GM21526 (cell line): ENCODE measurements at regions not wholly inside any gene's neighbourhood (a gene's known extent, or its start where the extent isn't known, plus 50 kb on each side); places are given as distances from the start of the nearest gene placed in this dataset.

ENCODE experiments used
- ATAC-seq: cut with Tn5 transposase; IDR thresholded peaks from one replicate; pipeline ENCODE4 v1.9.1; 2021; ENCODE audit warnings: moderate library complexity; ENCODE audit not compliant: unreplicated experiment, low FRiP score

DNA sequence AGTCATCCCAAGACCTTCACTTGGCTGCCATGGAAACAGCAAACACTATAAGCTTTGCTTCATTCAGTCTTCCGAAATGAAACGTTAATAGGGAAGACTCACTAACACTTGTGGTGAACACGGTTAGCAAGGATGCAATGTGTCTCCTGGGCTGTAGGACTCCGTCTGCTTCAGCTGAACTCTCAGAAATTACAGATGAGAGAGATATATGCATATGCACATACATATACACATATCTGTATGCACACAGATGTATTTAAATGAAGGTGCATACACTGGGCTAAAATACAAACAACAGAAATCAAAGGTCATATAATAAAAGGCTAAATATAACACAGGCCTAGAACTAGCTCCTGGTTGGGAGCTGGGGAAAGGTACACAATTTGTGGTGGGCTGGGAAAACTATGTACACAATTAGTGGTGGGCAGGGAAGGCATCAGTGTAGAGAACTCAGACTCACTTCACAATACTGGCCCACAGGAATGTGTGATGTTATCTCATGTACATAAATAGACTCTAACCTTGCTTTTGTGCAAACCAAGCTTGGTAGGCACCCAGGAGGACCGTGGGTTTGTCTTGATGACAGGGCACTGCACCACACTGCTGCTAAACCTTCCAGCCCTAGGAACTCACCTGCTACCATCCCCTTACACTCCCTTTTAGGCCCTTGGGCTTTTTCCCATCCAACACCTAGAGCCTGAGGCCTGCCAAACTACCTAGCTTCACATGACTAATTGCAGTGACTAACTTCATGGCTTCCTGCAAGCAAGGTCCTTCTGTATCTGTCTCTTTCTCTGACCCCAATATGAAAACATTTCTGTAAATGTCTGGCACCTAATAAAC, 873.1 kb downstream of the NSUN3 start:
- no peak for ATAC-seq

DNA sequence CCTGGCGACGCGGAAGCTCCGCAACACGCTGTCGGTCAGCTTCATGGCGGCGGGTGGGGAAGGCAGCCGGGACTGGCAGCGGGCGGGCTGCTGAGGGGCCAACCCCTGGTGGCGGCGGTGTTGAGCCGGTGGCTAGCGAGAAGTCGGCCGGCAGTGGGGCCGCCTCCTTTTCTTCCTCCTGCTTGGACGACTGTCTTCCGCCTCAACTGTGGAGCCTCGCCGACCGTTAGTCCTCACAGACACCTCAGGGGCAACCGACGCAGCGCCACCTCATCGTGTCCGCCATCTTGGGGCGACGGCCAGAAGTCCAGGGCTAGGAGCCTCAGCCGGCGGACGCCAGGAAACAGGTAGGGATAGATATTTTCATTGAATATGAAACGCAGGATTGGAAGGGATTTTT, 875.1 kb downstream of the NSUN3 start:
- ATAC-seq = no peak

DNA sequence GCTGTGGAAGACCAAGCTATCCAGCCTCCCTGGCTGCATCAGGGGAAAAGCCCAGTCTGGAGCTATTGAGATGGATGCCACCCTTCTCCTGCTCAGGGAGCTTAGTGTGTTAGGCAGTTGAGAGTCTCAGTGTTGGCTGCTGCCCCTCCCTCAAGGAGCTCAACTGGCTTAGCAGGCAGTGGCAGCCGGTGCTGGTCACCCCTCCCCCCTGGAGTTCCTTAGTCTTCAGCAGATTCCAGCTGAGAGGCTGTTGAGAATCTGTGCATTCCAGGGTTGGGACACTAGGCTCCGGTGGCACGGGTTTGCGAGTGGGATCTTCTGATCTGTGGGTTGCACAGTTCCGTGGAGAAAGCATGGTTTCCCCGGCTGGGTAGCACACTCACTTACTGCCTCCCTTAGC, 883.8 kb downstream of the NSUN3 start:
- ATAC-seq = no peak

DNA sequence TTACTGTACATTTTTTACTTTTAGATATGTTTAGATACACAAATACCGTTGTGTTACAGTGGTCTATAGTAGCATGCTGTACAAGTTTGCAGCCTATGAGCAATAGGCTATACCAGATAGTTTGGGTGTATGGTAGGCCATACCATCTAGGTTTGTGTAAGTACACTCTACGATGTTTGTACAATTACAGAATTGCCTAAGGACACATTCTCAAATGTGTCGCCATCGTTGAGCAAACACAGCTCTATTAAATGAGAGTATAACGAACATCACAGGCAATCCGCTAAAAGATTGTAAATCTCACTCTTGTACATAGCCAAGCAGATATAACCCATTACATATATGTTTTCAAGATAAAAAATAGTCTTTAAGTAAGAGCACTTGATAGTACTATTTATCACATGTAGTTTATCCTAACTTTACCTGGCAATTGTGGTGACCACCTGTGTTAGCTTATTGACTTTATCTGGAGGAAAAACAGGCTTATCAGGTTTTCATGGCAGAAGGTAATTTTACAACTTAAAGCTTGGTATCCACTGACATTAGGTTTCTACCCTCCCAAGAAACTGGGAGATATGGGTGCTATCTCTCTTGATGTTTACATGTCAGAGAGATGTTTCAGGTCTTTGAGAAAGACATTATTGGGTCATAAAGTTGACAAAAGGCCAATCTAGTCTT, 898.7 kb downstream of the NSUN3 start:
- no peak for ATAC-seq

DNA sequence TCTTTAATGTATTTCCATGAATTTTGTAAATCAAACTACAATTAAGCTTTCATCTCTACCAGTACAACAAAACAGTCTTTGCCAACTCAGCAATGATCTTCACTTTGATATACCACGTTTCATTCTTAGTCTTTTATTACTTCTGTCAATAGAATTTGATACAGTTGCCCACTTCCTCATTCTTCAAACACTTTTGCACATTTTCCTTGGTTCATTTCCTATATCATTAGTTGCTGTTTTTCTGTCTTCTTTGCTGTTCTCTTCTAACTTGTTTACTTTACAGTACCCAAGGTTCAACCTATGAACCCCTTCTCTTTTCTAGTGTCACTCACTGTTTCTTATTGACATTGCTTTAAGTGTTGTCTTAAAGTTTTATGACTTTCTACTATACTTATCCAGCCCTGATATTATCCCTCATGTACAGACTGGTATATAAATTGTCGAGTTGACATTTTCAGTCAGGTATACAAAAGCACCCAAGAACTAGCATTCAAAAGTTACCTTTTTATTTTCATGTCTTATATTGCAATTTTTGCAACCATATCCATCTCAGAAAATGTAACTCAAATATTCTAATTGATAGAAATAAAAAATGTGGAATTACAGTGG, 903.1 kb downstream of the NSUN3 start:
- ATAC-seq = no peak

DNA sequence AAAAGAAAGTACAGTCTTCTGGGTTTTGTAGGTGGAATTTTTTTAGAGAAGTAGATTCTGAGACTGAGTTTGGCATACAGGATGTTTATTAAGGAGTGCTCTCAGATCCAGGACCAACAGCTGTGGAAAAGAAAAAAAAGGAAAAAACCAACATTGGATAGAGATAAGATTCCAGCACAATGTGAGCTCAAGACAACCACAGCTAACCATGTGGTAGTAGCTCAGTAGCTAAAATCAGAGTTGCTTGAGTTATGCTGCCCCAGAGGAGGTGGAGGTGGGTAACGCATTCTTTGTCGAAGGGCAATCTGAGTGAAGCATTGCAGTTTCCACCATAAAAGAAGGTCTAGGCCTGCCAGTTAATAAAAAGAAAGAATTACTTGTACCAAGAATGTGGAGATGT, 904.3 kb downstream of the NSUN3 start:
- no peak for ATAC-seq

DNA sequence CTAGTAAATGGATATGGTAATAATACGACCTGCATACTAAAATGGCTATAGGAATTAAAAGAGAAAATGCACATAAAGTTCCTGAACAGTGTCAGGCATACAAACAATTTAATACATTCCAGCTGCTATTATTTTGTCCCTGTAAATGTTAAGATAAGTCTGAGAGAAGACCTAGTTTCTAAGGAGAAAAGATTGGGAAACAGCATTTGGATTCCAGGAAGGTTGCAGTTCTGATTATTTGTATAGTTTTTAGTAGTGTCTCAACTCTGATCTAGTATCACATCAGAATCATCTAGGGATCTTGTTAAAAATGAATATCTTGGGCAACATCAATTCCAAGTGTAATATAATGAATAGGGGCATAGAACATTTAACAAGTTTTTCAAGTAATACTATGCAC, 905.7 kb downstream of the NSUN3 start:
- no peak for ATAC-seq

DNA sequence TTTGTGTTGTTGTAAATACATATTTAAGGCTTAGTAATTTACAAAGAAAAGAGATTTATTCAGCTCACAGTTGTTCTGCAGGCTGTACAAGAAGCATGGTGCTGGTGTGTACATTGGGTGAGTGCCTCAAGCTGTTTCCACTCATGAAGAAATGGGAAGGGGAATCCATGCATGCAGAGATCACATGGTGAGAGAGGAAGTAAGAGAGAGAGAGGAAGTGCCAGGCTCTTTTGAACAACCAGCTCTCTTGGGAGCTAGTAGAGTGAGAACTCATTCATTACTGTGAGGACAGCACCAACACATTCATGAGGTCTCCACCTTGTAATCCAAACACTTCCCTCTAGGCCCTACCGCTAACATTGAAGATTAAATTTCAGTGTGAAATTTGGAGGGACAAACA, 909.2 kb downstream of the NSUN3 start:
- no peak for ATAC-seq

DNA sequence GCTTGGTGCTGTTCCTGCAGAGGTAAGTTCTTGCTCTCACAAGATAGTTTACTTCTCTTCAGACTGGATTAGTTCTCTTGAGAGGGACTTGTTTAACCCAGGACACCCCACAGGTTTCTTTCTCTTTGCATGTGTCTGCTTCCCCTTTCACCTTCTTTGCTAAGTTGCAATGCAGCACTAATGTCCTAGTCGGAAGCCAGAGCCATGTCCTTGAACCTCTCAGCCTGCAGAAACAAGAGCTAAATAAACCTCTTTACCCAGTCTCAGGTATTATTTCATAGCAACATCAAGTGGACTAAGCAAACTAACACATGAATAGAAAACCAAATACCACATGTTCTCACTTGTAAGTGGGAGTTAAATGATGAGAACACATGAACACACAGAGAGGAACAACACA, 915.2 kb downstream of the NSUN3 start:
- ATAC-seq = no peak

DNA sequence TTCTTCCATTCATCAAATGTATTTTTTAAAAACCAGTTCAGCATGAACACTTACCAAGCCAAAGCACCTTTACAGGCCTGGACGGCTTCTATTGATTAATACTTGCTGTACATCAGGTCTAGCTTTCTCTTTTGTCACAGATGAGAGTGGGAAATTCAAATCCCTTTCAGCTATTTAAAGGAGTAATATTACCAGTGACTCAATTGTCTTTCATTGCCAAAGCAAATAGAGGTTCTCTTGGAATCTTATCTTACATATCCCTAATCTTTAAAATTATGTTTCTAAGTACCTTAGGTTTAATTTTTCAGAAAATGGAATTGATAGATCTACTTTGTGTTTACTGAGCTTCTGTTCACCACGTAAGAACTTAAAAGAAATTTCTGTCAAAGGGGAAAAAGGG, 922.9 kb downstream of the NSUN3 start:
- ATAC-seq = no peak

DNA sequence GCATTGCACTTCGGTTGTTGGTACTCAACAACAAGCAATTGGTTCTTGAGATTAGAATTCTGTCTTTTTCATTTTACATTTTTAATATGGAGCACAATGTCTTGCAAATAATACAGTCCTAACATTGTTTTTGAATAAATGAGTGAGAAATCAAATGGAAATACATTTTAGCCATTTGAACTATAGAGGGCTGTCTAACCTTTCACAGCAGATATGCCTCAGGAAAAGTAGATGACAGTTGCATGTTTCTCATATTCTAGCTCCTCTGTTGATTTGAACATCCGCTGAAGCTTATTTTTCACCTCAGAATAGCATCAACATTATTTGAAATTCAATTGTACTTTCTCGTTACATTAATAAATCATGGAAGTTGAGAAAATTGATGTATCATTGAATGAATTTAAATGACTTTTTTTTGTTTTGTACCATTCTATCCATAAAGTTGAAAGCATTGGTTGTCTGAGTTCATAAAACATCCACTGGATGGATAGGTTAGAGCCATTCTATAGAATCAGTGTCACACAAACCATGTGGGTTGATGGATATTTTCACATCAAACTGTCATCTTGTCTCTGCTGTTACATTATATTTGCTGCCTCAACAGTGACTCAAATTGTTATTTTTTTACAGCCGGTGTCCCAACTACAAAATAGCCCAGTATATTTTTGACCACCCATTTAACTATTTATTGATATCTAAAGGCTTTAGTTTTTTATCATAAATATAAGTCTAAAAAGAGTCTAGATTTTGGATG, 928.3 kb downstream of the NSUN3 start:
- no peak for ATAC-seq

DNA sequence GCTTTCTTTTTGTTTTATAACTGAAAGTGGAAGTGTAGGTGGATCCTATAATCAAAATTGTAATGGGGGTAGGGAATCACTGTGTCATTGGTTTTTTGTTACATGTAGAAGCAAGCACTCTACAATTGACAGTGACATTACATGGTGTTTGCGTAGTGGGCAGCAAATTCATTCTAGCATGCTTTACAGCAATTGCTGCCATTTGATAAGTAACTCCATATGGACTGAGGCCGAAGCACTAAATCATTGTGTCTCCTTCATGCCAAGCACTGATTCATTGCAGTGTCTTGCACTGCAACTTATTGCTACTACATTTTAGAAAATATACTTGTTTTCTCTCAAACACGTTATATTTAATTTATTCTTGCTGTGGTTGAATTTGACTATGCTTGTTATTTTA, 933.9 kb downstream of the NSUN3 start:
- no peak for ATAC-seq

DNA sequence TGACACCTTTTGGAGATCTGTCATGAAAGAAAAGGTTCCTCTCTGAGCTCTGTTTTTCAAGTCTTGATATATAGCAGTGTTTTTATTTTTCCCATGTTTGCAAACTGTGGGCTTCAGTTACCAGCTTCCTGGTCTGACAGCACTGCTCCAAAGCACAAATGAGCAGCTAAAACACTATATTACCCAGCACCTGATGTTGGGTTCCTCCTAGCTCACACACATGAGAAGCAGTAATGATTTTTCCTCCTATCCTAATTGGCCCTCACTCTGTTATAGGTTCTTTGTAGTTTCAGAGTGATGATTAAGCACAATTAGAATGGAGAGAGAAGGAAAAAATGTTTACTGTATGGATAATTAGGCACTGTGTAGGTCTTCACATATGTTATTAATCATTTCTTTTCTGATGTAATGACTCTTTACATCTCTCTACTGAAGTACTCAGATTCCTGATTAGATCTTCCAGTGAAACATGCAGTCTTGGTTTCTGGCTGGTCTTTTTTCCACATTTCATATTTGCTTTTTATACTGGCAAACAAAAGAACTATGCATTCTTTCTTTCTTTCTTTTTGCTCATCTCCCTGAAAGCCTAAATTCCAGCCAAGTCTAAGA, 939.7 kb downstream of the NSUN3 start:
- ATAC-seq = no peak

DNA sequence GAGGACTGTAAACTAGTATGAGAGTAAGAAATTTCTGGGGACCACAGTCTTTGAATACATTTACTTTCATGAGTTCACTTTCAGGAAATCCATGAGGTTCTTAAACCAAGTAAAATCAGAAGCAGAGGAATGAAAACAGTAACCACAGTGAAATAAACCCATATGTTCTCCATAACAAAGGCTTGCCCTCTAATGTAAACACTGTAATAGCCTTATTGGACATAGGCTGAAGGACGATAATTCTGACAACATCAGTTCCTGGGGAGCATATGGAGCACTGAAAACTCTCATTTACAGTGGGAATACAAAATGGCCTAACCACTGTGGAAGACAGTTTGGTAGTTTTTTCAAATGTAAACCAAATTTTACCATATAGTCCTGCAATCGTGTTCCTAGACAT, 965.8 kb downstream of the NSUN3 start:
- ATAC-seq = no peak

DNA sequence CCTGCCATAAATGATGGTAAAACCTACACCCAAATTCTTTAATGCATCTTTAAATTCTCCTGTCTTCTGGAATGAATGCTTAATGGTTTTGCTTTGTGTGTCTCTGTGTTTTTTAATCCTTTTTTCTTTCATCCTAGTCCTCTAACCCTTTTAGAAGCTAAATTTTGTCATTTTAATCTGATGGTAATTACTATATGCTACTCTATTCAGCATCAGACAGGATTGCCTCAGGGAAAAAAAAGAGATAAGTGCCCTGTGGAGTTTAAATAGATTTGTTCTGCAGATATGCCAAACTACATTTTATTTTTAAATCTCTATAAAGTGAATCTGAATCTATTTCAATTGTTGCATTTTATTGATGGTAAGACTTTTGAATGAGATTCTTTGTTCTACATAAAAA, 966.8 kb downstream of the NSUN3 start:
- ATAC-seq = no peak

DNA sequence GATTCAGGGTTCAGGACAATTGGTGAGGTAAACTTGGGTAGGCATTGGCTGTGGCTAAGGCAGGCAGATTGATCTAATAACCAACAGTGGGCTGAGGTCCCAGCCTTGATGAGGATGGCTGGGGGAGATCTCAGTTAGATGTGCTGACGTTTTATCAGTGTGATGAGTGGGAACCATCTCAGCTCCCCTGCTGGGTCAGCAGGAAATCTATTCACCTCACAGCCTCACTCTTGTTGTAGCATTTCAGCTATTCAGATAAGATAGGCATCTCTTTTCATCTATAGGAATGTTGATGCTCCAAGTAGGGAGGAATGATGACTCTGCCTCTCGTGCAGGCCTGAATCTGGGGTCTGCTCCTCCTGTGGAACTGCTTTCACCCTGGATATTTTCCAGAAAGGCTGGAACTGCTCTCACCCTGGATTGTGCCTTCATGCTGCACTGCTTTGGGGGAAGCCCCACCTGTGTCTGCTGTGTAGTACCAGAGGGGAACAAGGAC, 973.7 kb downstream of the NSUN3 start:
- no peak for ATAC-seq

DNA sequence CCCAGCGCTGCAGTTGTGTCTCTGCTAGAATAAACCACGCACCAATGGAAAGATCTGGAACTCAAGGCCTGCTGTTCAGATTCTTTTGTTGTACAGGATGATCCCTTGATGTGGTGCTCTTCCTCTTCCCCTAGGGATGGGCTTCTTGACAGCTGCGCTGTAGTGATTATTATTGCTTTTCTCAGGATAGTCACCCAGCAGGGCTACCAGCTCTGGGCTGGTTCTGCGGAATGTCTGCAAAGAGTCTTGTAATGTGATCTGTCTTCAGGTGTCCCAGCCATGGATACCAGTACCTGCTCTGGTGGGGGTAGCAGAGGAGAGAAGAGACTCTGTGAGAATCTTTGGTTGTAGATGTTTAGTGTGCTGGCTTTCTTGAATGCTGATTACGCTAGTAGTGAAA, 974.2 kb downstream of the NSUN3 start:
- no peak for ATAC-seq

DNA sequence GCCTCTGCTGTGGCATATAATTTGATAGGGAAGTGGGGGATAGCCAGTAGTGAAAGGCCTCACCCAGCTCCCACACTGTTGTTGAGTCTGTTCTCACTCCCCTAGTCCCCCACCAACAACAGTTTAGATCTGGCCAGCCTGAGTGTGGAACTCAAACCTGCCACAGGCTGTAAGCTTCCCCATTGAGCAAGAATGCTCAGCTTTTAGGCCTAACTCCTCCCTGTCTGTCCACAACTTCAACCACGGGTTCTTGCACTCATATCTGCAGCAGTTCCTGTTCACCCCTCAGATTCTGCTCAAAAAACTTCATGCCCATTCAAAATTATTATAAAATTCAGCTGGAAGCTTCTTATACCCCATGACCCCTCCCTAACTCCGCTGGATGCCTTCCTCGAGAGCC, 975.1 kb downstream of the NSUN3 start:
- no peak for ATAC-seq

DNA sequence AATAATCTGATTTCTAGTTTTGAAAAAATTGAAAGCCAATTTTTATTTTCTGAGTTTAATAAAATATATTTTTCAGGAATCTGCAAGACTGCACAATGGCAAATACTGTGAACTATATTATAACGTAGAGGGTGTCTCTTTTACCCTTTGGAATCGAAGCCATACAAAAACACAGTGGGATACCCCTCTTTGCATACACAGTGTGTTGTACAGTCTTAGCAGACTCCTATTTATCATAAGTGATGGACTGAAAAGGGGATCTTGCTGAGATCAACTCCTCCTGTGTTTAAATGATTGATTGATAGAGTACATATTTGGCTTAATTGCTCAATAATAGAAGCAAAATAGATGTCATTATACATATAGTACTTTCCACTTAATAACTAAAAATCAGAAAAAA, 981.2 kb downstream of the NSUN3 start:
- no peak for ATAC-seq

DNA sequence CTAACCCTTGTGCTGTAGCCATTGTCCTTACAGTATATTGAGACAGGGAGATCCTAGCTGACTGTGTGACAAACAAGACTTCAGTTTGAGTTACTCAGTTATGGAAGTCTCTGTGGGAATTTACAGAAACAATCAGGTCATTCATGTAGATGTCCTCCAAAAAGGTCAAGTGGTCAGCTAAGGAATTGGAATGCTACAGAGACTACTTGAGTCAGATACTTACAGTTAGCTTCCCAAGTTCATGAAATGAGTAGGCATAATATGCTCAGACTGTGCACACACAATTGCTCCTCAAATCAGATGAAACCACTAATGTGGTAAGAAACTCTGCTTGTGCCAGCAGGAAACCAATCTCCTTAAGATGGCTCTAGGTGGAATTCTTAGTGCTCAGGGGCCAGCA, 985.7 kb downstream of the NSUN3 start:
- no peak for ATAC-seq

DNA sequence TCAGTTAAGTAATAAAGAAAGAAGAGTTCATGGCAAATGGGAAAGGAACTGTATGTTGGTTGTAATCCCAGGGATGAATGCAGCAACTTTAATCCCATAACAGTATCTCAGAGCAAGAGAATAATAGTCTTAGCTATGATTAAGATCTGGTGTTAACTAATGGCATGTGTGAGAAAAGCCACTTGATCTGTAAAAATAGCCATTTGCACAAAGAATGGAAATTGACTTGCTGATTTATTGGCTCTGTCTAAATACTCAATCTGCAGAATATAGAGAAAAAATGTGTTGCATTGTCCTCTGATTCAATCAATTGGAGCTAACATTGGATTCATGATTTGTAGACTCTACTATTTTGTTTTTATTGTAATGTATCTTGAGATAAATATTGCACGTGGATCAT, 987.0 kb downstream of the NSUN3 start:
- no peak for ATAC-seq
